ENCODE measurements at regions not wholly inside any gene's neighbourhood (a gene's known extent, or its start where the extent isn't known, plus 50 kb on each side); places are given as distances from the start of the nearest gene placed in this dataset.

- H3K4me1 Mint-ChIP-seq = no peaks in the 10 kb centered on the region
- no peaks in the 10 kb centered on the region for H3K9me3 Mint-ChIP-seq
- H3K36me3 Mint-ChIP-seq (ENCODE audit: low read depth) = no peaks in the 10 kb centered on the region
- H3K4me3 Mint-ChIP-seq = no peak overlapping the region
- H3K27ac Mint-ChIP-seq = no peak overlapping the region
- ChIA-PET CTCF (no interaction called here), POLR2A (no interaction called here)
- intact Hi-C loops (cut with micrococcal nuclease) = no loop called here
- no peaks in the 10 kb centered on the region for H3K27me3 Mint-ChIP-seq
- no peak for TF ChIP-seq CTCF (IDR thresholded peaks at IDR 0.05)
- no peak for ATAC-seq (ENCODE audit: low read depth)
- no peak for DNase-seq
Observed at GRCh38 chr5:126104951-126105350, 318.3 kb upstream of the GRAMD2B start.

GRCh38 chr5:126106029-126106428 is 317.2 kb upstream of the GRAMD2B start:
- H3K27ac Mint-ChIP-seq = no peak overlapping the region
- H3K4me1 Mint-ChIP-seq = no peaks in the 10 kb centered on the region
- POLR2A ChIA-PET = no interaction called here
- no peaks in the 10 kb centered on the region for H3K36me3 Mint-ChIP-seq (ENCODE audit: low read depth)
- no peaks in the 10 kb centered on the region for H3K27me3 Mint-ChIP-seq
- CTCF ChIA-PET = no interaction called here
- intact Hi-C loops (cut with micrococcal nuclease) = no loop called here
- DNase-seq = no peak
- H3K9me3 Mint-ChIP-seq = no peaks in the 10 kb centered on the region
- no peak overlapping the region for H3K4me3 Mint-ChIP-seq
- TF ChIP-seq CTCF (IDR thresholded peaks at IDR 0.05) = no peak
- ATAC-seq (ENCODE audit: low read depth) = no peak

- H3K4me3 Mint-ChIP-seq = no peak overlapping the region
- no peaks in the 10 kb centered on the region for H3K4me1 Mint-ChIP-seq
- H3K36me3 Mint-ChIP-seq (ENCODE audit: low read depth) = no peaks in the 10 kb centered on the region
- peaks cover 4% of the 10 kb centered on the region for H3K9me3 Mint-ChIP-seq
- intact Hi-C loops (cut with micrococcal nuclease) = no loop called here
- no peak for ATAC-seq (ENCODE audit: low read depth)
- DNase-seq = no peak
- H3K27me3 Mint-ChIP-seq = no peaks in the 10 kb centered on the region
- TF ChIP-seq CTCF (IDR thresholded peaks at IDR 0.05) = no peak
- POLR2A ChIA-PET = no interaction called here
- no peak overlapping the region for H3K27ac Mint-ChIP-seq
- CTCF ChIA-PET = no interaction called here
Observed at GRCh38 chr5:126107381-126107780, 315.8 kb upstream of the GRAMD2B start.

- no peak overlapping the region for H3K27ac Mint-ChIP-seq
- POLR2A ChIA-PET = no interaction called here
- H3K27me3 Mint-ChIP-seq = no peaks in the 10 kb centered on the region
- DNase-seq = no peak
- no peak for TF ChIP-seq CTCF (IDR thresholded peaks at IDR 0.05)
- no peak for ATAC-seq (ENCODE audit: low read depth)
- H3K4me3 Mint-ChIP-seq = no peak overlapping the region
- H3K9me3 Mint-ChIP-seq = peaks cover 7% of the 10 kb centered on the region
- CTCF ChIA-PET = no interaction called here
- intact Hi-C loops (cut with micrococcal nuclease) = no loop called here
- H3K36me3 Mint-ChIP-seq (ENCODE audit: low read depth) = no peaks in the 10 kb centered on the region
- H3K4me1 Mint-ChIP-seq = no peaks in the 10 kb centered on the region
Observed at GRCh38 chr5:126108470-126108869, 314.7 kb upstream of the GRAMD2B start.

GRCh38 chr5:126115059-126115629 is 308.1 kb upstream of the GRAMD2B start:
- peaks cover 9% of the 10 kb centered on the region for H3K9me3 Mint-ChIP-seq
- H3K4me1 Mint-ChIP-seq = no peaks in the 10 kb centered on the region
- intact Hi-C loops (cut with micrococcal nuclease) = no loop called here
- H3K27me3 Mint-ChIP-seq = peaks cover 3% of the 10 kb centered on the region
- POLR2A ChIA-PET = no interaction called here
- no peaks in the 10 kb centered on the region for H3K36me3 Mint-ChIP-seq (ENCODE audit: low read depth)
- H3K4me3 Mint-ChIP-seq = no peak overlapping the region
- DNase-seq (no peak), ATAC-seq (ENCODE audit: low read depth) (no peak)
- CTCF ChIA-PET = no interaction called here
- no peak overlapping the region for H3K27ac Mint-ChIP-seq
- no peak for TF ChIP-seq CTCF (IDR thresholded peaks at IDR 0.05)
